GM12865 (cell line): ENCODE measurements at regions not wholly inside any gene's neighbourhood (a gene's known extent, or its start where the extent isn't known, plus 50 kb on each side); places are given as distances from the start of the nearest gene placed in this dataset.
A peak's percentile ranks its signal among the peaks of the same experiment; 100 is the strongest.
"Not testable (repeated sequence)": the region's sequence is repeated elsewhere in the genome, so short reads cannot be mapped to it uniquely, and the experiment has no call there.

Source experiments
- DNase-seq: peaks from one replicate; pipeline ENCODE4 v3.0.0; 2010; ENCODE audit warnings: low read depth
- H3K4me3 ChIP-seq: 2 replicates; pipeline ENCODE4 v1.5.1; 2011; ENCODE audit warnings: mild to moderate bottlenecking, low read depth, low read length, control low read depth
- CTCF ChIP-seq: IDR thresholded peaks from 2 replicates; pipeline ENCODE4 v1.5.1; 2011; ENCODE audit warnings: low read length, control low read depth, low read depth, inconsistent platforms; ENCODE audit not compliant: insufficient read depth; ENCODE audit errors: missing control alignments

DNA sequence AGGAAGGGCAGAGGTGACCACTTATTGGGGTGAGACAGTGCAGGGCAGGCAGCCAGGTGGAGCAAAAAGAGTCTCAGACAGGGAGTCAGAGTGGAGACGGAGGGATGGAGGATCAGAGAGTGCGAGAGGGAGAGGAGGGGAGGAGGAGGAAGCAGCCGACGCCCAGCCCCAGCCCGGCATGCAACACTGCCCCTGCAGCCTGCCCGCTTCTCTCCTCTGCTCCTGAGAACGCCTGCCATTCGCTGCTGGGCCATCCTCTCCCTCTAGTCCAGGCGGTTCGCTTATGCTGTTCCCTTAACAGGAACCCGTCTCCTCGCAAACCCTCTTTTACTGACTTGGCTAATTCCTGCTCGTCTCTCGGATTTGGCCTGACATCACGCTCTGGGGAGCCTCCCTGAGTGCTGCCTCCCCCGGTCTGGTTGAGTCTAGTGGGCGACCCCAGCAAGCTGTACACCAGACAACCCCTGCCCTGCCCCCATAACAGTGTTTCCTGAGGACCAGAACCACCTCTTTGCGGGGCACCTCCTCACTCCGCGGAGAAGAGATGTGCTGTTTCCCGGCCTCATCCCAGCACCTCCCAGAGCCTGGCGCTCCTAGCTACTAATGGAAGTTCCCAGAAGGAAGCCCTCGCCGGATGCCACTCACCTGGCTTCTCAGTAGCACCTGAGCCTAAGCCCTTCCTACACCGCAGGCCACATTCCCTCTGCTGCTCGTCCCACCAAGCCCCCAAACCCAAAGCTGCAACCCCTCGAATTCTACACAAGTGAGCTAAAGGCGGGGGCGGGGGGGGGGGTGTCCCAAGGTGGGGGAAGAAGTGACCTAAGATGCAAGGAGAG lies 61.2 kb upstream of the CCL1 start:
- DNase-seq = no peak
- TF ChIP-seq CTCF = no peak
- H3K4me3 ChIP-seq = no peak overlapping the region

GRCh38 chr17:34423315-34423714 lies 60.3 kb upstream of the CCL1 start:
- not testable (repeated sequence) for H3K4me3 ChIP-seq, DNase-seq

GRCh38 chr17:34420900-34421299 lies 57.9 kb upstream of the CCL1 start:
- TF ChIP-seq CTCF = no peak
- no peak for DNase-seq
- H3K4me3 ChIP-seq = no peak overlapping the region

GRCh38 chr17:34420254-34420766 lies 57.3 kb upstream of the CCL1 start:
- TF ChIP-seq CTCF = peak; percentile 93
- DNase-seq = peak; percentile 70
- no peak overlapping the region for H3K4me3 ChIP-seq

GRCh38 chr17:34416116-34416515 lies 53.1 kb upstream of the CCL1 start:
- TF ChIP-seq CTCF = no peak
- H3K4me3 ChIP-seq = no peak overlapping the region
- DNase-seq = no peak

- no peak for DNase-seq
- no peak overlapping the region for H3K4me3 ChIP-seq
- TF ChIP-seq CTCF = no peak
These were observed 51.3 kb upstream of the CCL1 start for GRCh38 chr17:34414339-34414738.

- no peak overlapping the region for H3K4me3 ChIP-seq
- TF ChIP-seq CTCF = no peak
- DNase-seq = no peak
These were observed 50.5 kb upstream of the CCL1 start for GRCh38 chr17:34413443-34414119.
